T-cell (primary cell): ENCODE measurements at regions not wholly inside any gene's neighbourhood (a gene's known extent, or its start where the extent isn't known, plus 50 kb on each side); places are given as distances from the start of the nearest gene placed in this dataset.

Source experiments
- ATAC-seq, 4 experiments: fragments of 200-7000 bp in 3 of 4; fragments of 150-1000 bp in 1 of 4; cut with Tn5 transposase; replicated peaks in 1 of 4; 1 replicate in 3 of 4; 2 replicates in 1 of 4; pipeline ENCODE4 v1.10.0; 2021; ENCODE audit warnings: moderate library complexity in 3 of 4, mild to moderate bottlenecking in 2 of 4, moderate number of reproducible peaks in 1 of 4
- CTCF ChIA-PET, 2 donors: fragments of 300-600 bp; sonication (Branson Sonifier 250); formaldehyde crosslinking; loops; one replicate each; lab custom pipeline; 2022; ENCODE audit warnings: antibody characterized with exemption in 2 of 2; lab: Charles Lee
- POLR2A ChIA-PET, 2 donors: fragments of 300-600 bp; sonication (Branson Sonifier 250); formaldehyde crosslinking; loops; one replicate each; lab custom pipeline; 2022; ENCODE audit warnings: antibody characterized with exemption in 2 of 2; lab: Charles Lee
- DNase-seq, 35 experiments: peaks; one replicate each; pipeline versions ENCODE4 v3.0.0 to v3.0.0-alpha.2; 2013 to 2023
- H3K27ac ChIP-seq: one replicate; pipeline ENCODE4 v1.5.1; 2013; ENCODE audit warnings: low read length
- H3K27me3 ChIP-seq, 2 experiments: replicated peaks in 1 of 2; 1 replicate in 1 of 2; 2 replicates in 1 of 2; pipeline versions ENCODE4 v1.6.1 to v1.7.0; 2013; ENCODE audit warnings: low read length in 1 of 2, mixed read lengths in 1 of 2; ENCODE audit not compliant: control insufficient read depth in 2 of 2, insufficient read depth in 2 of 2; ENCODE audit errors: extremely low read depth in 1 of 2
- H3K36me3 ChIP-seq, 2 donors: 1 replicate in 1 of 2; 2 replicates in 1 of 2; pipeline versions ENCODE4 v1.6.1 to v1.7.0; 2013; ENCODE audit warnings: low read length in 1 of 2; ENCODE audit not compliant: control insufficient read depth in 2 of 2, insufficient read depth in 1 of 2; ENCODE audit errors: extremely low read depth in 1 of 2
- H3K4me1 ChIP-seq, 2 experiments: 1 replicate in 1 of 2; 2 replicates in 1 of 2; pipeline versions ENCODE4 v1.6.1 to v1.7.0; 2013; ENCODE audit warnings: low read length in 2 of 2, mixed read lengths in 1 of 2; ENCODE audit not compliant: insufficient read depth in 2 of 2, control insufficient read depth in 1 of 2; ENCODE audit errors: extremely low read depth in 1 of 2
- H3K4me3 ChIP-seq, 2 donors: 1 replicate in 1 of 2; 2 replicates in 1 of 2; pipeline versions ENCODE4 v1.5.1 to v1.7.0; 2013; ENCODE audit warnings: mild to moderate bottlenecking in 2 of 2, low read length in 1 of 2, moderate library complexity in 1 of 2; ENCODE audit not compliant: control insufficient read depth in 1 of 2; ENCODE audit errors: extremely low read depth in 1 of 2
- H3K9me3 ChIP-seq: 2 replicates; pipeline ENCODE4 v1.7.0; 2013
- H3K27ac Mint-ChIP-seq, 2 donors: one replicate each; pipeline ENCODE4 v1.8.0; 2020 to 2021; ENCODE audit warnings: mild to moderate bottlenecking in 2 of 2, mixed read lengths in 2 of 2
- H3K27me3 Mint-ChIP-seq, 2 donors: one replicate each; pipeline ENCODE4 v1.8.0; 2021 to 2022; ENCODE audit warnings: mixed read lengths in 2 of 2
- H3K36me3 Mint-ChIP-seq: one replicate; pipeline ENCODE4 v1.8.0; 2021; ENCODE audit warnings: mixed read lengths
- H3K4me1 Mint-ChIP-seq, 3 donors: one replicate each; pipeline ENCODE4 v1.8.0; 2020 to 2022; ENCODE audit warnings: mixed read lengths in 3 of 3, mild to moderate bottlenecking in 1 of 3
- H3K4me3 Mint-ChIP-seq, 3 donors: one replicate each; pipeline ENCODE4 v1.8.0; 2020 to 2022; ENCODE audit warnings: mild to moderate bottlenecking in 3 of 3, mixed read lengths in 3 of 3, moderate library complexity in 3 of 3
- H3K9me3 Mint-ChIP-seq, 3 donors: one replicate each; pipeline ENCODE4 v1.8.0; 2020 to 2022; ENCODE audit warnings: mixed read lengths in 3 of 3
- WGBS: methylation state at CpG from one replicate; pipeline ENCODE4 v1.1.5; 2013; ENCODE audit warnings: missing lambda C conversion rate; ENCODE audit not compliant: insufficient coverage; 5-methylcytosine and 5-hydroxymethylcytosine counted together

GRCh38 chr4:125541836-125542385 lies 227.2 kb downstream of the FAT4 start:
- H3K4me1 ChIP-seq, result no peaks in the 10 kb centered on the region
- no peak overlapping the region for H3K27ac Mint-ChIP-seq
- ChIA-PET CTCF (no interaction called here), POLR2A (no interaction called here)
- peaks cover 4 to 25% (median 11%) of the 10 kb centered on the region in 3 donors for H3K9me3 Mint-ChIP-seq
- H3K36me3 ChIP-seq, result no peaks in the 10 kb centered on the region
- H3K36me3 Mint-ChIP-seq, result no peaks in the 10 kb centered on the region
- DNase-seq, result no peak
- no peak for ATAC-seq
- H3K4me3 Mint-ChIP-seq, result no peak overlapping the region
- H3K9me3 ChIP-seq, result no peaks in the 10 kb centered on the region
- H3K27me3 Mint-ChIP-seq, result no peaks in the 10 kb centered on the region
- no peaks in the 10 kb centered on the region for H3K27me3 ChIP-seq
- no peak overlapping the region for H3K27ac ChIP-seq
- H3K4me1 Mint-ChIP-seq, result no peaks in the 10 kb centered on the region
- no peak overlapping the region for H3K4me3 ChIP-seq

GRCh38 chr4:125546272-125546671 lies 231.5 kb downstream of the FAT4 start:
- ChIA-PET POLR2A (no interaction called here), CTCF (no interaction called here)
- no peaks in the 10 kb centered on the region for H3K4me1 ChIP-seq
- H3K4me3 Mint-ChIP-seq, result no peak overlapping the region
- no peaks in the 10 kb centered on the region for H3K36me3 ChIP-seq
- no peaks in the 10 kb centered on the region for H3K27me3 ChIP-seq
- H3K27ac ChIP-seq, result no peak overlapping the region
- DNase-seq (no peak), ATAC-seq (no peak)
- H3K9me3 ChIP-seq, result no peaks in the 10 kb centered on the region
- no peaks in the 10 kb centered on the region for H3K27me3 Mint-ChIP-seq
- H3K4me3 ChIP-seq, result no peak overlapping the region
- H3K4me1 Mint-ChIP-seq, result no peaks in the 10 kb centered on the region
- WGBS, result 84% methylated on average over 13 of the region's 15 CpGs
- H3K27ac Mint-ChIP-seq, result no peak overlapping the region
- H3K36me3 Mint-ChIP-seq, result no peaks in the 10 kb centered on the region
- peaks cover 0 to 10% (median 4%) of the 10 kb centered on the region in 3 donors for H3K9me3 Mint-ChIP-seq

GRCh38 chr4:125547836-125548235 lies 233.1 kb downstream of the FAT4 start:
- H3K9me3 Mint-ChIP-seq, result peaks cover 2 to 10% (median 8%) of the 10 kb centered on the region in 3 donors
- WGBS, result no CpG with 5 or more reads among the region's 4 CpGs

GRCh38 chr4:125550769-125551168 lies 236.0 kb downstream of the FAT4 start:
- Mint-ChIP-seq H3K36me3 (no peaks in the 10 kb centered on the region), H3K27ac (no peak overlapping the region), H3K27me3 (no peaks in the 10 kb centered on the region), H3K9me3 (peaks cover 3 to 4% (median 3%) of the 10 kb centered on the region in 3 donors), H3K4me1 (no peaks in the 10 kb centered on the region), H3K4me3 (no peak overlapping the region)
- ATAC-seq (no peak), DNase-seq (no peak)
- H3K4me1 ChIP-seq, result no peaks in the 10 kb centered on the region
- ChIA-PET CTCF (no interaction called here), POLR2A (no interaction called here)
- H3K9me3 ChIP-seq, result no peaks in the 10 kb centered on the region
- H3K36me3 ChIP-seq, result no peaks in the 10 kb centered on the region
- H3K4me3 ChIP-seq, result no peak overlapping the region
- H3K27me3 ChIP-seq, result no peaks in the 10 kb centered on the region
- WGBS, result 80% methylated on average over 1 of the region's 5 CpGs
- H3K27ac ChIP-seq, result no peak overlapping the region

More at GRCh38 chr4:125547836-125548235, 233.1 kb downstream of the FAT4 start:
- Histone ChIP-seq H3K9me3 (no peaks in the 10 kb centered on the region), H3K36me3 (no peaks in the 10 kb centered on the region), H3K27ac (no peak overlapping the region), H3K4me1 (no peaks in the 10 kb centered on the region), H3K4me3 (no peak overlapping the region), H3K27me3 (no peaks in the 10 kb centered on the region)
- H3K27ac Mint-ChIP-seq, result no peak overlapping the region
- no peak overlapping the region for H3K4me3 Mint-ChIP-seq
- ChIA-PET POLR2A (no interaction called here), CTCF (no interaction called here)
- ATAC-seq (no peak), DNase-seq (no peak)
- H3K27me3 Mint-ChIP-seq, result no peaks in the 10 kb centered on the region
- H3K4me1 Mint-ChIP-seq, result no peaks in the 10 kb centered on the region
- H3K36me3 Mint-ChIP-seq, result no peaks in the 10 kb centered on the region

- Mint-ChIP-seq H3K4me1 (no peaks in the 10 kb centered on the region), H3K9me3 (peaks cover 3 to 6% (median 4%) of the 10 kb centered on the region in 3 donors), H3K4me3 (no peak overlapping the region), H3K27me3 (no peaks in the 10 kb centered on the region), H3K36me3 (no peaks in the 10 kb centered on the region), H3K27ac (no peak overlapping the region)
- DNase-seq (no peak), ATAC-seq (no peak)
- no peaks in the 10 kb centered on the region for H3K27me3 ChIP-seq
- ChIA-PET CTCF (no interaction called here), POLR2A (no interaction called here)
- WGBS, result no CpG with 5 or more reads among the region's 2 CpGs
- no peak overlapping the region for H3K4me3 ChIP-seq
- no peaks in the 10 kb centered on the region for H3K4me1 ChIP-seq
- no peaks in the 10 kb centered on the region for H3K9me3 ChIP-seq
- no peaks in the 10 kb centered on the region for H3K36me3 ChIP-seq
- H3K27ac ChIP-seq, result no peak overlapping the region
Measured at GRCh38 chr4:125551466-125551865, 236.7 kb downstream of the FAT4 start.

GRCh38 chr4:125551967-125552366 lies 237.2 kb downstream of the FAT4 start:
- CTCF ChIA-PET, result no interaction called here
- H3K27me3 Mint-ChIP-seq, result no peaks in the 10 kb centered on the region

GRCh38 chr4:125572601-125573000 lies 257.8 kb downstream of the FAT4 start:
- no peak overlapping the region for H3K4me3 ChIP-seq
- no peak for ATAC-seq
- H3K27ac ChIP-seq, result no peak overlapping the region
- POLR2A ChIA-PET, result no interaction called here
- no peak for DNase-seq
- Mint-ChIP-seq H3K9me3 (peaks cover 2 to 8% (median 7%) of the 10 kb centered on the region in 3 donors), H3K4me1 (no peaks in the 10 kb centered on the region), H3K27me3 (no peaks in the 10 kb centered on the region), H3K36me3 (no peaks in the 10 kb centered on the region), H3K27ac (no peak overlapping the region), H3K4me3 (no peak overlapping the region)
- H3K9me3 ChIP-seq, result no peaks in the 10 kb centered on the region
- 86% methylated on average over 2 of the region's 3 CpGs for WGBS
- no peaks in the 10 kb centered on the region for H3K36me3 ChIP-seq
- CTCF ChIA-PET, result no interaction called here
- no peaks in the 10 kb centered on the region for H3K27me3 ChIP-seq
- no peaks in the 10 kb centered on the region for H3K4me1 ChIP-seq

More at GRCh38 chr4:125551967-125552366, 237.2 kb downstream of the FAT4 start:
- Histone ChIP-seq H3K36me3 (no peaks in the 10 kb centered on the region), H3K27ac (no peak overlapping the region), H3K9me3 (no peaks in the 10 kb centered on the region), H3K4me1 (no peaks in the 10 kb centered on the region), H3K4me3 (no peak overlapping the region), H3K27me3 (no peaks in the 10 kb centered on the region)
- H3K9me3 Mint-ChIP-seq, result peaks cover 3 to 8% (median 4%) of the 10 kb centered on the region in 3 donors
- POLR2A ChIA-PET, result no interaction called here
- H3K4me3 Mint-ChIP-seq, result no peak overlapping the region
- WGBS, result no CpG with 5 or more reads among the region's 1 CpG
- H3K4me1 Mint-ChIP-seq, result no peaks in the 10 kb centered on the region
- ATAC-seq (no peak), DNase-seq (no peak)
- H3K36me3 Mint-ChIP-seq, result no peaks in the 10 kb centered on the region
- no peak overlapping the region for H3K27ac Mint-ChIP-seq
